GM12874 (cell line): ENCODE measurements at regions not wholly inside any gene's neighbourhood (a gene's known extent, or its start where the extent isn't known, plus 50 kb on each side); places are given as distances from the start of the nearest gene placed in this dataset.

Experiments
- TF ChIP-seq, protein P1 (sequence below): IDR thresholded peaks from 2 replicates; pipeline ENCODE4 v1.5.1; 2011; ENCODE audit warnings: low read depth, mild to moderate bottlenecking, control low read depth, low read length, moderate library complexity; ENCODE audit not compliant: insufficient read depth

DNA sequence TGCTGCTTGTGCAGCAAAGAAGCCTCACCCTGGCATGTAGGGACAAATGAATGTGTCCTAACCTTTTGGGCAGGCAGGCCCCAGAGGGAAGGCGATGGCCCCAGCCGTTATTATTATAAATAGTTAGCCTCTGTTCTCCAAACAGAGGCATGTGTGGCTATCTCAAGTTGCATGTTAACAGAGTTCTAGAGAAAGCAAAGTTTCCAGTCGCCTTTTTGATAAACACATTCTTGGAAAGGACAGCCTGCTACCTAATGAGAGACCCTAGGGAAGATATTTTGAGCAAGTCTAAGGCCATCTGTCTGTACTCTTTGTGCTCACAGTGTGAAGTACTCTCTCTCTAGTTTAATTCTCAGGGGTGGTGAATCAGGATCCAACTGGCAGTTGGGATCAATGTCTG lies 97.4 kb upstream of the FHL2 start:
- TF ChIP-seq, protein P1, sequence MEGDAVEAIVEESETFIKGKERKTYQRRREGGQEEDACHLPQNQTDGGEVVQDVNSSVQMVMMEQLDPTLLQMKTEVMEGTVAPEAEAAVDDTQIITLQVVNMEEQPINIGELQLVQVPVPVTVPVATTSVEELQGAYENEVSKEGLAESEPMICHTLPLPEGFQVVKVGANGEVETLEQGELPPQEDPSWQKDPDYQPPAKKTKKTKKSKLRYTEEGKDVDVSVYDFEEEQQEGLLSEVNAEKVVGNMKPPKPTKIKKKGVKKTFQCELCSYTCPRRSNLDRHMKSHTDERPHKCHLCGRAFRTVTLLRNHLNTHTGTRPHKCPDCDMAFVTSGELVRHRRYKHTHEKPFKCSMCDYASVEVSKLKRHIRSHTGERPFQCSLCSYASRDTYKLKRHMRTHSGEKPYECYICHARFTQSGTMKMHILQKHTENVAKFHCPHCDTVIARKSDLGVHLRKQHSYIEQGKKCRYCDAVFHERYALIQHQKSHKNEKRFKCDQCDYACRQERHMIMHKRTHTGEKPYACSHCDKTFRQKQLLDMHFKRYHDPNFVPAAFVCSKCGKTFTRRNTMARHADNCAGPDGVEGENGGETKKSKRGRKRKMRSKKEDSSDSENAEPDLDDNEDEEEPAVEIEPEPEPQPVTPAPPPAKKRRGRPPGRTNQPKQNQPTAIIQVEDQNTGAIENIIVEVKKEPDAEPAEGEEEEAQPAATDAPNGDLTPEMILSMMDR = no peak

DNA sequence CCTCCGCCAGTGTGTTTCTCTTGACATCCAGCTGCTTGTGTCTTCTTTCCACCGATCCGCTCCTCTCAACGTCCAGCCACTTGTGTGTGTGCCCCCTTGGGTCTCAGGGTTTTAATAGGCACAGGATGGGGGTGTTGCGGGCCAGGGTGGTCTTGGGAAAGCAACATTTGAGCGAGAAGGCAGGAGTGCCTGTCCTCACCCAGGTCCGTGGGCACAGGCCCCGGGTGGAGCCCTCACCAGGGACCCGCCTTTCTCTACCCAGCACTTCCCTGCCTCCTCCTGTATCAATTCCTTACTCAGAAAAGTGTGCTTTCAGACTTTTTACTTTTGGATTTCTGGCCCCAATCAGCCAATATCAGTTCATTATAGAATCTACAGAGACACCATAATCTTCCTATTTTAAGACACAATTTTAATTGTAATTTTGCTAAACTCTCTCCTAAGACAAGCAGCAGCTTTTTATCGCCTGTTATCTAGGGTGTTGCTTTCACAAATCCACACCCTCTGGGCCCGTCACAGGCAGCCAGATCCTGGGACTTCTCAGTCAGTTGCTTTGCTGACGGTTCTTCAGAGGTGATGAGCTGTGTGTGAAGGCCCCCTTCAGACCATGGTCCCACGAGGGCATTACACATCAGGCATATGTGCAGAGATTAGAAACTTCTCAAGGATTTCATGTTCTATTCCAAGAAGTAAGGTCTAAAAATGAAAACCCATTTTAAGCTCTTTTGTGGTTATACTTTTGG lies 96.0 kb upstream of the FHL2 start:
- TF ChIP-seq, protein P1 = no peak

DNA sequence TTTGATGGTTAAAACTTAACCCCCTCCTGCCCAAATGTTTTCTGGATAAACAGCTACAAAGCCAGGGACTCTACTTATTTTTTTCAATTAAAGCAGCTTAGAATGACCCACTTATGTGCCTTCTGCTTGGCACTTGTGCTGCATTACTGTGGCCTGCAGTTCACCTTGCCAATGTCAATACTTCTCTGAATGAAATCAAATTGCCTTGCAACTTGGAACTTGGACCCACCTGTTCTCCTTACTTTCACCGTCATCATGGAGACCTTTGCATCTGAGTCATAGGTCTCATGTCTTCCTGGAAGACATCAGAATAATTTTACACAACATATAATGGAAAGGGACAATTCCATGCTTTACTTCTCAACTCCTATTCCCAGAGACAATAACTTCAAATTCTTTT lies 92.1 kb upstream of the FHL2 start:
- TF ChIP-seq, protein P1 = no peak

DNA sequence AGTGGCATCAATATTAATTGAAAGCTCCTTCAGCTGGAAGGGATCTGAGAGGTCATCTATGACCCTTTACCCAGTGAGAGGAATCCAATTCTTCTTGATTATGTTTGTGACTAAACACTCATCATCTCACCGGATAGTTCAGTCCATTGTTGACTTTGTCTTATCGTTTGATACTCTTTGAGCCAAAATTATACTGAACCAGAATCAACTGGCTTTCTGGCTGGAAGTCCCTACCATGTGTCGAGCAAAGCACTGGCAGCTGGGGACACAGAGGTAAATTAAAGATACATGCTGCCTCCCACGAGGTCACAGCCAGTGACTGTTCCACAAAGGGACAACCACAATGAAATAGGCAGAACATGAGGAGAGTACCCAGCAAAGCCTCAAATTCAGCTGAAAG lies 91.4 kb upstream of the FHL2 start:
- TF ChIP-seq, protein P1 = no peak

DNA sequence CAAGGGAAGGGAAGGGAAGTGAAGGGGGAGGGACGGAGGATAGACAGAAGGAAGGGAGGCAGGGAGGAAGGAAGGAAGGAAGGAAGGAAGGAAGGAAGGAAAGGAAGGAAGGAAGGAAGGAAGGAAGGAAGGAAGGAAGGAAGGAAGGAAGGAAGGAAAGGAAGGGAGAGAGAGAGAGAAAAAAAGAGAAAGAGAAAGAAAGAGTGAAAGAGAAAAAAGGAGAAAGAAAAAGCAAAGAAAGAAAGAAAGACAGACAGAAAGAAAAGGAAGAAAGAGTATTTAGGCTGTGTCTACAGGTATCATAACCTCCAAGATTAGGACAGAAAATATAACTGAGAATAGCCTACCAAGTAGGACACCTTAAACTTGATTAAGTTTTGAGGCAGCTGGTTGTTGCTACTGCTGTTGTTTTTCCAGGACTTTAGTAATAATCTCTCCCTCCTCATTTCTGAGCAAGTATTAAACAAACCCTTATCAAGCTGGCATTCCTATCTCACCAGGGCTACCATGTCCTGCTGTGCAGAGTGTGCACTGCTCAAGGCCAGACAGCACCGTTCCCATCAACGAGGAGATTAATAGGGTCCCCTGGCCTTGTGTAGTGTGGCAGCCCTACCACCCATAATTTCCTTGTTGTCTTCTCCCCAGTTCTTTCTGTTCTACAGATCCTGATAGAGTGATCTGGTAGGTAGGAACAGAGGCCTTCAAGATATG lies 90.5 kb upstream of the FHL2 start:
- TF ChIP-seq, protein P1 = no peak

DNA sequence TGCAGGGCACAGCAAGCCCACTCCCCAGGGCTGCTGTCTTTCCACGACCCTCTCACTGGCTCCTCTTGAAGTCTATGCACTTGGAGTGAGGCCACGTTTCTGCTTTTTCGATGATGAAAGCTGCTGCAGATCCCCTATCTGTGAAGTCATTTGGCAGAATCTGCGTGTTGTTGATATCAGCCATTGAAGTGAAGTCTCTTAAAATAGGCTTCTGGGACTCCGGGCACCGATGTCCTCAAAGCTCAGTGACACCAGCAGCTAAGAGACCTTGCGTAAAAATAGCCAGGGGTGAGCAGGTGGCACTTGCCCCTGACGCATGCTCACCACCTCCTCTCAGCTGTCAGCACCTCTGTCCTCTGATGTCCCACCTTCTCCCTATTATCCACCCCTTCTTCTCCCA lies 89.4 kb upstream of the FHL2 start:
- TF ChIP-seq, protein P1 = no peak

DNA sequence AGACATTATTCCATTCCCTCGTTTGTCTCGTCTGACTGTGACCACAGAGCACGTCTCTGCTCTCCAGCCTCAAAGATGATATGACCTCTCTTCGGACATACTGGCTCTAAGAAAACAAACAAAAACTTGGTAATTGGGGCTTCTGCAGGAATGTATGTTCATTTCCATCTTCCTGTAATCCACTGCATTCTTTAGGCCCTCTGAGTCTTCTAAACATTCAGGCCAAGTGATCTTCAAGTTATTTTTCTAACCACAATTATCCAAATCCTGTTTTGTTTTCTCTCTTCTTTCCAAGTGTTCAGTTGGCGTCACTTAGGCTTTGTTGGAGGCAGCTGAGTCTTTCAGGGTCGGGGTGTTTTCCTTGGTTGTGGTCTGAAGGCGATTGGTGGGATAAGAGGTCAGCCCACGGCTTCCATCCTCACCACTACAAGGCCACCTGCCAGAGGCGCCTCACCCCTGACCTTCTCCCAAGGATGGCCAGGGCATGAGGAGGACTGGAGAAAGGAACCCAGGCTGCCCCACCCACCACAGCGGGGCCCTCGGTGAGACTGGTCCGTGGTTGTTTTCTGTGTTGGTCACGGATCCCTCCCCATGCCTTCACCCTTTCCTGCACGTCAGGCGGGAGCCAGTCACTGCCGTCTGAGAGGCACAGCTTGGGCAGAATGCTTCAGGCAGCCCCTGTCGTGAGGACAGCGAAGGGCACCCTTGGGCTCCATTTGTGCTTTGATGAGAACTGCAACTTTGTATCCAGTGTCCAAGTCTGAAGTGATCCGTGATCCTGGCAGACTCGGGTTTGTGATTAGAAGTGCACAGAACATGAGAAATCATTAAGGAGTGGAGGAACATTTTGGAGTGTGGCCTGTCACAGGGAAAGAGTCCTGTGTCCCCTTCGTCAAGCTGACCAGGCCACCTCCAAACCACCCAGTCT lies 88.6 kb upstream of the FHL2 start:
- TF ChIP-seq, protein P1 = no peak
